Right lobe of liver (tissue), 6 donors: ENCODE measurements at regions not wholly inside any gene's neighbourhood (a gene's known extent, or its start where the extent isn't known, plus 50 kb on each side); places are given as distances from the start of the nearest gene placed in this dataset.

Experiments
- ATAC-seq, 4 donors: fragments of 200-7000 bp; cut with Tn5 transposase; one replicate each; pipeline ENCODE4 v1.9.1; 2020; ENCODE audit warnings: mild to moderate bottlenecking in 4 of 4, moderate library complexity in 4 of 4
- DNase-seq, 3 donors: peaks; one replicate each; pipeline ENCODE4 v3.0.0-alpha.2; 2020
- H3K27ac ChIP-seq, 3 donors: fragments of 200-600 bp; one replicate each; pipeline ENCODE4 v1.8.0; 2022
- H3K27me3 ChIP-seq, 2 donors: fragments of 200-600 bp; one replicate each; pipeline ENCODE4 v1.8.0; 2022
- H3K36me3 ChIP-seq, 4 donors: fragments of 200-600 bp; sonication (generic) in 1 of 4; one replicate each; pipeline versions ENCODE4 v1.5.1 to v1.8.0; 2017 to 2022; ENCODE audit warnings: control low read depth in 1 of 4
- H3K4me1 ChIP-seq, 4 donors: fragments of 200-600 bp; sonication (generic) in 1 of 4; one replicate each; pipeline versions ENCODE4 v1.5.1 to v1.8.0; 2017 to 2022; ENCODE audit warnings: control low read depth in 1 of 4
- H3K4me3 ChIP-seq, 3 donors: fragments of 200-600 bp; one replicate each; pipeline ENCODE4 v1.8.0; 2022
- H3K9me3 ChIP-seq, 4 donors: fragments of 200-600 bp; sonication (generic) in 1 of 4; one replicate each; pipeline versions ENCODE4 v1.5.1 to v1.8.0; 2017 to 2022; ENCODE audit warnings: control low read depth in 1 of 4
- CTCF ChIP-seq, 4 donors: fragments of 200-600 bp in 3 of 4; fragments of 450-650 bp in 1 of 4; IDR thresholded peaks; one replicate each; pipeline versions ENCODE4 v1.5.1 to v1.8.0; 2016 to 2022; ENCODE audit warnings: antibody characterized with exemption in 4 of 4, mild to moderate bottlenecking in 2 of 4
- POLR2A ChIP-seq: fragments of 450-650 bp; IDR thresholded peaks from one replicate; pipeline ENCODE4 v1.6.1; 2017; ENCODE audit warnings: antibody characterized with exemption, mild to moderate bottlenecking
- WGBS: methylation state at CpG from one replicate; pipeline ENCODE4 v1.1.6; 2018; ENCODE audit warnings: low coverage, low lambda C conversion rate; ENCODE audit not compliant: insufficient coverage; ENCODE audit errors: missing lambda C conversion rate; 5-methylcytosine and 5-hydroxymethylcytosine counted together
- intact Hi-C, 2 donors: fragments of 100-400 bp; cut with DNase I; formaldehyde crosslinking; loops; one replicate each; pipeline versions ENCODE4 v1.11.2 to v1.14.1; 2022
- donor health status: DM: no; HTN: yes; CAD: no.
- donor health status: DM: no; HTN: no; CAD: no.
- donor health status: DM: no; HTN: no; CAD: no.
- donor health status: DM: no; HTN: yes; CAD: no.
- donor health status: DM: no; HTN: yes; CAD: no.

- H3K27me3 ChIP-seq = no peaks in the 10 kb centered on the region
- ATAC-seq (peak; percentile 78 to 90 (median 82)), DNase-seq (peak in 2 of 3 donors; percentile 41 to 48)
- H3K9me3 ChIP-seq = peaks cover 0 to 7% (median 3%) of the 10 kb centered on the region in 4 donors
- peak overlapping the region in 1 of 3 donors; percentile 15 for H3K4me3 ChIP-seq
- H3K36me3 ChIP-seq = no peaks in the 10 kb centered on the region
- TF ChIP-seq POLR2A = no peak
- no peak for TF ChIP-seq CTCF (IDR thresholded peaks at IDR 0.05)
- H3K4me1 ChIP-seq = peaks cover 0 to 17% (median 5%) of the 10 kb centered on the region in 4 donors
- 23% methylated on average over 10 of the region's 10 CpGs for WGBS
- intact Hi-C loops = no loop called here
- no peak overlapping the region for H3K27ac ChIP-seq
These were observed 400.6 kb upstream of the CHST9 start for GRCh38 chr18:27585602-27586173.

GRCh38 chr18:27583466-27583865 lies 398.4 kb upstream of the CHST9 start:
- no peaks in the 10 kb centered on the region for H3K36me3 ChIP-seq
- H3K4me1 ChIP-seq = peaks cover 0 to 17% (median 5%) of the 10 kb centered on the region in 4 donors
- no peak overlapping the region for H3K4me3 ChIP-seq
- TF ChIP-seq POLR2A = no peak
- TF ChIP-seq CTCF (IDR thresholded peaks at IDR 0.05) = no peak
- no peak overlapping the region for H3K27ac ChIP-seq
- ATAC-seq (peak; percentile 25 to 66 (median 56)), DNase-seq (no peak)
- intact Hi-C loops = no loop called here
- WGBS = 12% methylated on average over 1 of the region's 1 CpG
- peaks cover 0 to 7% (median 3%) of the 10 kb centered on the region in 4 donors for H3K9me3 ChIP-seq
- no peaks in the 10 kb centered on the region for H3K27me3 ChIP-seq

- no peaks in the 10 kb centered on the region for H3K27me3 ChIP-seq
- intact Hi-C loops = no loop called here
- peaks cover 0 to 7% (median 3%) of the 10 kb centered on the region in 4 donors for H3K9me3 ChIP-seq
- no peak for DNase-seq
- WGBS = 46% methylated on average over 4 of the region's 4 CpGs
- H3K4me3 ChIP-seq = no peak overlapping the region
- no peak overlapping the region for H3K27ac ChIP-seq
- peaks cover 0 to 17% (median 5%) of the 10 kb centered on the region in 4 donors for H3K4me1 ChIP-seq
- no peak for ATAC-seq
- H3K36me3 ChIP-seq = no peaks in the 10 kb centered on the region
- TF ChIP-seq CTCF (IDR thresholded peaks at IDR 0.05) (no peak), POLR2A (no peak)
These were observed 397.8 kb upstream of the CHST9 start for GRCh38 chr18:27582760-27583412.

GRCh38 chr18:27581296-27581904 lies 396.3 kb upstream of the CHST9 start:
- Histone ChIP-seq H3K27ac (no peak overlapping the region), H3K4me3 (no peak overlapping the region), H3K27me3 (no peaks in the 10 kb centered on the region), H3K9me3 (peaks cover 0 to 7% (median 3%) of the 10 kb centered on the region in 4 donors), H3K4me1 (peaks cover 0 to 17% (median 4%) of the 10 kb centered on the region in 4 donors), H3K36me3 (no peaks in the 10 kb centered on the region)
- WGBS = 82% methylated on average over 3 of the region's 3 CpGs
- DNase-seq (no peak), ATAC-seq (no peak)
- intact Hi-C loops = no loop called here
- TF ChIP-seq CTCF (IDR thresholded peaks at IDR 0.05) (no peak), POLR2A (no peak)
